ENCODE measurements at regions not wholly inside any gene's neighbourhood (a gene's known extent, or its start where the extent isn't known, plus 50 kb on each side); places are given as distances from the start of the nearest gene placed in this dataset.

DNA sequence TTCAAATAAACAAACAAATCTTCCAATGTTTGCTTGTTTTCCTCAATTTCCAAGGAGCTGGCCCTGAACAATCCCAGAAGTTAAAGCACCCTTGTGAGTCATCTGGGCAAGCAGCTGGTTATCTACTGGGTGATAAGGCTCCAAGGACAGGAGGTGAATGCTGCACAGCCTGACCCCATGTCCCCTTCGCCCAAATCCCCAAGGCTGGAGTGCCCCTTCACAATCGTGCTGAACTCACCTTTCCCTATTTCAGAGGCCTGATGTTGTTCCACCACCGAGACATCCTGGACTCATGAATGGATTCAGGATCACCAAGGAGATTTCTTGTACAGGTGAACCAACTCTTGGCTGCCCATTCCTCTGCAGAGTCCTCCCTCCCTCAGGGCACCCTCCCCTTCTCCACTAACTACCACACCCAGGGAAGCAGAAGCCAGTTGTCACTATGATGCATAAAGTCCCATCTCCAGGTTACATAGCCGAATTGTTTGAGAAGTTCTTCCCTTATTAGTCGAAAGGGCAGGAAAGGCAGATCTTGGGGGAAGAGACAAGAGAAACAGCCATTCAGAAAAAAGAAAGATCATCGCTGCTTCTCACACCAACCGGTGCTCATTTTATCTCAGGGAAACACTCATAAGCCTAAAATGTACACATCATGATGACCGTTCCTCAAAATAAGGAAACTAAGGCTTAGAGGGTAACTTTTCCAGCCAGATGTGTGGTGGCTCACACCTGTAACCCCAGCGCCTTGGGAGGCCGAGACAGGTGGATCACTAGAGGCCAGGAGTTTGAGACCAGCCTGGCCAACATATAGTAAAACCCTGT is 138.8 kb upstream of the RREB1 start:
- peaks cover 19% of the 10 kb centered on the region for H3K4me1 Mint-ChIP-seq (ENCODE audit: low read depth)
- H3K36me3 Mint-ChIP-seq (ENCODE audit: low read depth) = no peaks in the 10 kb centered on the region
- H3K27me3 Mint-ChIP-seq = peaks cover 4% of the 10 kb centered on the region
- intact Hi-C loops (cut with micrococcal nuclease) = no loop called here
- no peaks in the 10 kb centered on the region for H3K9me3 Mint-ChIP-seq
- H3K27ac Mint-ChIP-seq = no peak overlapping the region
- H3K4me3 Mint-ChIP-seq = no peak overlapping the region

DNA sequence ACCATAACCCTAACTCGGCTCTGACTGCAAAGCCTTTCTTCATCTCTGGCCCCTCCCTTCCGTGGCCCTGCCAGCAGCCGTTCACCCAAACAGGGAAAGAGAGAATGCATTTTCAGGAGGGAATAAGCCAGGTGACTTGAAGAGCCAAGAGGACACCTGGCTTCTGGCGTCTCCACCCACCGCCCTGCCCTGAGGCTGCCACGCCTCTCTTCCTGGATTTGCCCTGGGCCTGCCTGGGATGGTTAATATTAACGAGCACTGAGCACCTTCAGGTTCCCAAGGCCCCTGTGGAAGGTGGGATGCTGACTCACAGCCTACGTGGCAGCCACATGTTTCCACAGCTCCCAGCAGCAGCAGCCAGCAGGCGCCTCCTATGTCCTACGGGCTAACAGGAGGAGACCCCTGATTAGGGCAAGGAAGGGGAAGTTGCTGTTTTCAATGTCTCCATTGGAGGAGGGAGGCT is 138.0 kb upstream of the RREB1 start:
- Mint-ChIP-seq H3K9me3 (no peaks in the 10 kb centered on the region), H3K4me1 (ENCODE audit: low read depth) (peaks cover 17% of the 10 kb centered on the region), H3K27me3 (peaks cover 4% of the 10 kb centered on the region), H3K36me3 (ENCODE audit: low read depth) (no peaks in the 10 kb centered on the region), H3K27ac (no peak overlapping the region), H3K4me3 (no peak overlapping the region)
- intact Hi-C loops (cut with micrococcal nuclease) = no loop called here

- no peaks in the 10 kb centered on the region for H3K36me3 Mint-ChIP-seq (ENCODE audit: low read depth)
- no peak overlapping the region for H3K4me3 Mint-ChIP-seq
- peaks cover 4% of the 10 kb centered on the region for H3K27me3 Mint-ChIP-seq
- intact Hi-C loops (cut with micrococcal nuclease) = no loop called here
- no peak overlapping the region for H3K27ac Mint-ChIP-seq
- H3K4me1 Mint-ChIP-seq (ENCODE audit: low read depth) = peaks cover 27% of the 10 kb centered on the region
- no peaks in the 10 kb centered on the region for H3K9me3 Mint-ChIP-seq
Observed at GRCh38 chr6:6970851-6971250, 136.9 kb upstream of the RREB1 start.

DNA sequence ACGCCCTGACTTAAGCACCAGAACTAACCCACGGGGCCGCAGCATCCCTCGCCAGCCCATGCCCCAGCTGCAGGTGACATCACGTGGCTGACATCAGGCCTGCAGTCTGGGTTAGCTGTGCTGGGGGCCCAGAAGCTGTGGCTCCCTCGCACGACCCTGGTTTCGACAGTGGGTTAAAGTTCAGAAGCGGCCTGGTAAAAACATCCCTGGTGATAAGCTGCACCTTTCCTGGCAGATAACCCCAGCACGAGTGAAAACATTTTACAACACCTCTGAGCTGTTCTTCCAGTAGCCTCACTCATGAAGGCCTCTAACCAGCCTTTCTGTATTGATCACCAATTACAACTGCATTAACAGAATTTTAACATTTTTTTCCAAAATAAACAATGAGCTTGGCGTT is 136.4 kb upstream of the RREB1 start:
- Mint-ChIP-seq H3K9me3 (no peaks in the 10 kb centered on the region), H3K27ac (no peak overlapping the region), H3K27me3 (peaks cover 4% of the 10 kb centered on the region), H3K4me1 (ENCODE audit: low read depth) (peaks cover 27% of the 10 kb centered on the region), H3K4me3 (no peak overlapping the region), H3K36me3 (ENCODE audit: low read depth) (no peaks in the 10 kb centered on the region)
- intact Hi-C loops (cut with micrococcal nuclease) = no loop called here

GRCh38 chr6:6972456-6972855 is 135.3 kb upstream of the RREB1 start:
- intact Hi-C loops (cut with micrococcal nuclease) = no loop called here
- Mint-ChIP-seq H3K36me3 (ENCODE audit: low read depth) (no peaks in the 10 kb centered on the region), H3K27ac (no peak overlapping the region), H3K4me1 (ENCODE audit: low read depth) (peaks cover 27% of the 10 kb centered on the region), H3K27me3 (peaks cover 4% of the 10 kb centered on the region), H3K9me3 (no peaks in the 10 kb centered on the region), H3K4me3 (no peak overlapping the region)

GRCh38 chr6:6973721-6974120 is 134.0 kb upstream of the RREB1 start:
- intact Hi-C loops (cut with micrococcal nuclease) = no loop called here
- H3K9me3 Mint-ChIP-seq = no peaks in the 10 kb centered on the region
- H3K27ac Mint-ChIP-seq = no peak overlapping the region
- no peaks in the 10 kb centered on the region for H3K36me3 Mint-ChIP-seq (ENCODE audit: low read depth)
- no peak overlapping the region for H3K4me3 Mint-ChIP-seq
- H3K27me3 Mint-ChIP-seq = peaks cover 4% of the 10 kb centered on the region
- peaks cover 30% of the 10 kb centered on the region for H3K4me1 Mint-ChIP-seq (ENCODE audit: low read depth)

GRCh38 chr6:6975459-6976111 is 132.2 kb upstream of the RREB1 start:
- intact Hi-C loops (cut with micrococcal nuclease) = no loop called here
- Mint-ChIP-seq H3K4me3 (no peak overlapping the region), H3K4me1 (ENCODE audit: low read depth) (peaks cover 24% of the 10 kb centered on the region), H3K27me3 (peaks cover 2% of the 10 kb centered on the region), H3K9me3 (no peaks in the 10 kb centered on the region), H3K36me3 (ENCODE audit: low read depth) (no peaks in the 10 kb centered on the region), H3K27ac (no peak overlapping the region)

DNA sequence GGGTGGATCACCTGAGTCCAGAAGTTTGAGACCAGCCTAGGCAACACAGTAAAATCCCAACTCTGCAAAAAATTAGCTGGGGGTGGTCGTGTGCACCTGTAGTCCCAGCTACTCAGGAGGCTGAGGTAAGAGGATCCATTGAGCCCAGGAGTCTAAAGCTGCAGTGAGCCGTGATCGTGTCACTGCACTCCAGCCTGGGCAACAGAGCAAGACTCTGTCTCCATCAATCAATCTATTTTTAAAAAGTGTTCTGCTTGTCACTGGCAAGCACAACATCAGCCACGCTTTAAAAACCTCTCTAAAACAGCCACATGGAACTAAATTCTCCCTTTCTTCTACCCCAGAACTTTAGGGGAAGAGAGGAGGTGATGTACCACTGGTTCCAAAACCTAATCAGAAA is 131.6 kb upstream of the RREB1 start:
- H3K9me3 Mint-ChIP-seq = no peaks in the 10 kb centered on the region
- peaks cover 24% of the 10 kb centered on the region for H3K4me1 Mint-ChIP-seq (ENCODE audit: low read depth)
- no peaks in the 10 kb centered on the region for H3K36me3 Mint-ChIP-seq (ENCODE audit: low read depth)
- H3K27me3 Mint-ChIP-seq = peaks cover under 1% of the 10 kb centered on the region
- H3K27ac Mint-ChIP-seq = no peak overlapping the region
- no peak overlapping the region for H3K4me3 Mint-ChIP-seq
- intact Hi-C loops (cut with micrococcal nuclease) = no loop called here

DNA sequence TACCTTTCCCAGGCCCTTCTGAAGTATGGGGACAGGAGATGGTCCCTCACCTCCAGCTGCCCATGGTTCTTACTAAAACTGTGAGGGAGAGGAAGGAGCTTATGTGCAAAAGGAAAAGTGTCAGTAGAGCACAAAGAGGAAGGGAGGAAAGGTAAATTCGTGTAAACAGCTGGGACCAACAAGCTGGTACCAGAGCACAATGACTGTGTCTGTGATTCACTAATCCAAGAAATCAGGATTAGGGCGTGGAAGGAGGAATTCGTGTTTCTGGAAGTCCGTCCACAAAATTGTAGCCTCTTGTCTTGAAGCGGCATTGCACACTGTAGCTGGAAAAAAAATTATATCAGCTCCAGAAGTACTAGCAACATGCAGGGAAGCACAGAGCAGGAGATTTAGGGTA is 129.0 kb upstream of the RREB1 start:
- H3K27me3 Mint-ChIP-seq = peaks cover 3% of the 10 kb centered on the region
- peaks cover 24% of the 10 kb centered on the region for H3K4me1 Mint-ChIP-seq (ENCODE audit: low read depth)
- intact Hi-C loops (cut with micrococcal nuclease) = no loop called here
- no peaks in the 10 kb centered on the region for H3K9me3 Mint-ChIP-seq
- H3K4me3 Mint-ChIP-seq = no peak overlapping the region
- no peaks in the 10 kb centered on the region for H3K36me3 Mint-ChIP-seq (ENCODE audit: low read depth)
- no peak overlapping the region for H3K27ac Mint-ChIP-seq

- Mint-ChIP-seq H3K4me3 (no peak overlapping the region), H3K36me3 (ENCODE audit: low read depth) (no peaks in the 10 kb centered on the region), H3K9me3 (no peaks in the 10 kb centered on the region), H3K4me1 (ENCODE audit: low read depth) (peaks cover 20% of the 10 kb centered on the region), H3K27ac (no peak overlapping the region), H3K27me3 (peaks cover 4% of the 10 kb centered on the region)
- intact Hi-C loops (cut with micrococcal nuclease) = no loop called here
Observed at GRCh38 chr6:6980999-6981597, 126.7 kb upstream of the RREB1 start.

DNA sequence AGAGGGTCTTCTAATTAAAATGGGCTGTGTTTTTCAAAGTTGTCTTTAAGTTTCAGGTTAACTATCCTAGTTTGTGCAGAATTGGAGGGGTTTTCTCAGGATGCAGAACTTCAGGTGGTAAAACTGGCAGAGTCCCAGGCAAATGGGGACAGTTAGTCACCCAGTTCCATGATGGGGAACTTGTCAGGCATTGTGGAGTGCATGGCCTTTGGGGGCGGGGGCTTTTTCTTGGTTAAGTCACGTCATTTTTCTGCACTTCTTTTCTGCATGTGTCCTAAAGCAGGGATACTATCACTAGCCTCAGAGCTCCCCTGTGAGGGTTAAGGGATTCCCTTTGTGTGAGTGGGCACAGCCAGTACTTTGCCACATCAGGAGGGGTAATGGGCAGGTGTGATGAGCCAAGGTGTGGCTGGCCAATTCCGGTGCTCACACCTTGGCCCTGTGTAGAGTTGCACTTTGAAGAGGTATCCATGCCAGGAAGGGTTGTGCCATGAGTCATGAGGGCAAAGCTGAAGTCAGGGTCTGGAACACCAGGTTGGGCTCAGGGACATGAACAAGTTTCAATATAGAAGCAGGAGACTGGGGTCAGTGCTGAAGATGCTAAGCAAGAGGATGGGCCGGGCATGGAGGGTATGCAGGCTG is 126.0 kb upstream of the RREB1 start:
- Mint-ChIP-seq H3K27ac (no peak overlapping the region), H3K9me3 (no peaks in the 10 kb centered on the region), H3K27me3 (peaks cover 4% of the 10 kb centered on the region), H3K36me3 (ENCODE audit: low read depth) (no peaks in the 10 kb centered on the region), H3K4me3 (no peak overlapping the region), H3K4me1 (ENCODE audit: low read depth) (peaks cover 21% of the 10 kb centered on the region)
- intact Hi-C loops (cut with micrococcal nuclease) = no loop called here

GRCh38 chr6:6982663-6983062 is 125.1 kb upstream of the RREB1 start:
- intact Hi-C loops (cut with micrococcal nuclease) = no loop called here
- H3K9me3 Mint-ChIP-seq = no peaks in the 10 kb centered on the region
- H3K27me3 Mint-ChIP-seq = peaks cover 4% of the 10 kb centered on the region
- H3K27ac Mint-ChIP-seq = no peak overlapping the region
- no peak overlapping the region for H3K4me3 Mint-ChIP-seq
- peaks cover 25% of the 10 kb centered on the region for H3K4me1 Mint-ChIP-seq (ENCODE audit: low read depth)
- no peaks in the 10 kb centered on the region for H3K36me3 Mint-ChIP-seq (ENCODE audit: low read depth)

DNA sequence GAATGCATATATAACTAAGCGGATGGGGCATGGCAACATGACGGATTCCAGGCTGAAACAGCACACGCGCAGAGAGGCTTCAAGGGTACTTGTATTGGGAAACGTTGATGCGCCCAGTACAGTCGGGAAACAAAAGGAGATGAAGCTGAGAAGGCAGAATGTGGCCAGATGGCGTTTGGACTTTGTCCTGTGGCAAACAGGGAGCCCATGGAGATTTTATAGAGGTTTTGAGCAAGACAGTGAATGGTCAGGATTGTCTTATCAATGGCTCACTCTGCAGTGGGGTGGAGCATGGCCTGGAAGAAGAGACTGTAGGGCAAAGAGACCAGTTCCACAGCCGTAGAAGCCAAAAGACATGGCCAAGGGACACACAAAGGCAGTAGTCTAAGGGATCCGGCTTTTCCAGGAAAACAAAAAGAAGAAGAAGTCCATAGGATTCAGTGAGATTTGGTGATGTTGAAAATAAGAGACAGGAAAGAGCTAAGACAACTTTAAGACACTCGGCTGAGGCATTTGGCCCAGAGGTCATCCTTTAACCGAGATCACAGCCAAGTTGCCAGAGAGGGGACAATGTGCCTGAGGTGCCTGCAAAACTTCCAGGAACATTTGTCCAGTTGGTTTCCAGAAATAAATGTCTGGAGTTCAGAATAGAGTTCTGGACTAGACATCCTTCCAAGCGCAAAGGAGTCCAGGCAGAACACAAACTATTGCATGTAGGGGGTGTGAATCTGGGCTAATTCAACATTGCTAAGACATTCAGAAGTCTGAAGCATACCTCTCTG is 123.0 kb upstream of the RREB1 start:
- peaks cover 4% of the 10 kb centered on the region for H3K27me3 Mint-ChIP-seq
- H3K4me1 Mint-ChIP-seq (ENCODE audit: low read depth) = peaks cover 27% of the 10 kb centered on the region
- intact Hi-C loops (cut with micrococcal nuclease) = no loop called here
- no peaks in the 10 kb centered on the region for H3K9me3 Mint-ChIP-seq
- no peak overlapping the region for H3K27ac Mint-ChIP-seq
- H3K36me3 Mint-ChIP-seq (ENCODE audit: low read depth) = no peaks in the 10 kb centered on the region
- no peak overlapping the region for H3K4me3 Mint-ChIP-seq
